ENCODE measurements at regions not wholly inside any gene's neighbourhood (a gene's known extent, or its start where the extent isn't known, plus 50 kb on each side); places are given as distances from the start of the nearest gene placed in this dataset.

- no peak overlapping the region for H3K4me2 ChIP-seq (replicated peaks; ENCODE audit: extremely low read depth, low read length, poor library complexity, severe bottlenecking)
- DNase-seq: no peak
- no peaks in the 10 kb centered on the region for H3K36me3 Mint-ChIP-seq
- TF ChIP-seq, protein P1, sequence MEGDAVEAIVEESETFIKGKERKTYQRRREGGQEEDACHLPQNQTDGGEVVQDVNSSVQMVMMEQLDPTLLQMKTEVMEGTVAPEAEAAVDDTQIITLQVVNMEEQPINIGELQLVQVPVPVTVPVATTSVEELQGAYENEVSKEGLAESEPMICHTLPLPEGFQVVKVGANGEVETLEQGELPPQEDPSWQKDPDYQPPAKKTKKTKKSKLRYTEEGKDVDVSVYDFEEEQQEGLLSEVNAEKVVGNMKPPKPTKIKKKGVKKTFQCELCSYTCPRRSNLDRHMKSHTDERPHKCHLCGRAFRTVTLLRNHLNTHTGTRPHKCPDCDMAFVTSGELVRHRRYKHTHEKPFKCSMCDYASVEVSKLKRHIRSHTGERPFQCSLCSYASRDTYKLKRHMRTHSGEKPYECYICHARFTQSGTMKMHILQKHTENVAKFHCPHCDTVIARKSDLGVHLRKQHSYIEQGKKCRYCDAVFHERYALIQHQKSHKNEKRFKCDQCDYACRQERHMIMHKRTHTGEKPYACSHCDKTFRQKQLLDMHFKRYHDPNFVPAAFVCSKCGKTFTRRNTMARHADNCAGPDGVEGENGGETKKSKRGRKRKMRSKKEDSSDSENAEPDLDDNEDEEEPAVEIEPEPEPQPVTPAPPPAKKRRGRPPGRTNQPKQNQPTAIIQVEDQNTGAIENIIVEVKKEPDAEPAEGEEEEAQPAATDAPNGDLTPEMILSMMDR (IDR thresholded peaks at IDR 0.05): no peak
- no peaks in the 10 kb centered on the region for H3K27me3 ChIP-seq (ENCODE audit: control insufficient read depth in 2 of 2, insufficient read depth in 2 of 2, low read length in 2 of 2)
- H3K27ac ChIP-seq (ENCODE audit: low read depth in 1 of 2, low read length in 2 of 2): no peak overlapping the region
- no peaks in the 10 kb centered on the region for H3K79me2 ChIP-seq (ENCODE audit: insufficient read depth, low read length)
- H3K4me3 Mint-ChIP-seq: no peak overlapping the region
- H4K20me1 ChIP-seq (ENCODE audit: insufficient read depth, low read length): no peaks in the 10 kb centered on the region
- H2AFZ ChIP-seq (ENCODE audit: insufficient read depth, low read depth, low read length, poor library complexity, severe bottlenecking): no peak overlapping the region
- no peaks in the 10 kb centered on the region for H3K36me3 ChIP-seq (replicated peaks in 1 of 2; ENCODE audit: control insufficient read depth in 1 of 2, insufficient read depth in 2 of 2, low read length in 2 of 2)
- H3K4me1 Mint-ChIP-seq: no peaks in the 10 kb centered on the region
- H3K27me3 Mint-ChIP-seq (ENCODE audit: low read depth in 3 of 3): peaks cover 0 to 3% (median 0%) of the 10 kb centered on the region in 3 donors
- no peak overlapping the region for H3K27ac Mint-ChIP-seq
- intact Hi-C loops (cut with micrococcal nuclease): no loop called here
- peaks cover 15 to 42% (median 22%) of the 10 kb centered on the region in 7 donors for H3K9me3 Mint-ChIP-seq
- H3K9me3 ChIP-seq (replicated peaks in 1 of 2; ENCODE audit: control insufficient read depth in 1 of 2, insufficient read depth in 1 of 2, low read length in 2 of 2): peaks cover 36 to 44% of the 10 kb centered on the region in 2 donors
- H3K9ac ChIP-seq (ENCODE audit: insufficient read depth, low read length, poor library complexity, severe bottlenecking): no peak overlapping the region
- no peak overlapping the region for H3K4me3 ChIP-seq (replicated peaks in 1 of 3; ENCODE audit: low read depth in 2 of 3, low read length in 3 of 3)
- WGBS (ENCODE audit: insufficient coverage): 66% methylated on average over 2 of the region's 2 CpGs
- H3K4me1 ChIP-seq (ENCODE audit: control insufficient read depth in 1 of 2, insufficient read depth in 2 of 2, low read length in 2 of 2): no peaks in the 10 kb centered on the region
These were observed 147.2 kb downstream of the ETAA1 start for GRCh38 chr2:67544286-67544685.

GRCh38 chr2:67548317-67549201 lies 151.4 kb downstream of the ETAA1 start:
- WGBS (ENCODE audit: insufficient coverage): 90% methylated on average over 4 of the region's 5 CpGs
- intact Hi-C loops (cut with micrococcal nuclease): no loop called here
- no peaks in the 10 kb centered on the region for H3K36me3 Mint-ChIP-seq

More at GRCh38 chr2:67548317-67549201, 151.4 kb downstream of the ETAA1 start:
- Histone ChIP-seq H2AFZ (ENCODE audit: insufficient read depth, low read depth, low read length, poor library complexity, severe bottlenecking) (no peak overlapping the region), H3K79me2 (ENCODE audit: insufficient read depth, low read length) (no peaks in the 10 kb centered on the region), H3K27me3 (ENCODE audit: control insufficient read depth in 2 of 2, insufficient read depth in 2 of 2, low read length in 2 of 2) (no peaks in the 10 kb centered on the region), H3K4me1 (ENCODE audit: control insufficient read depth in 1 of 2, insufficient read depth in 2 of 2, low read length in 2 of 2) (no peaks in the 10 kb centered on the region), H3K9me3 (replicated peaks in 1 of 2; ENCODE audit: control insufficient read depth in 1 of 2, insufficient read depth in 1 of 2, low read length in 2 of 2) (peaks cover 21 to 27% of the 10 kb centered on the region in 2 donors), H3K27ac (ENCODE audit: low read depth in 1 of 2, low read length in 2 of 2) (no peak overlapping the region), H3K9ac (ENCODE audit: insufficient read depth, low read length, poor library complexity, severe bottlenecking) (no peak overlapping the region), H3K4me3 (replicated peaks in 1 of 3; ENCODE audit: low read depth in 2 of 3, low read length in 3 of 3) (no peak overlapping the region), H3K4me2 (replicated peaks; ENCODE audit: extremely low read depth, low read length, poor library complexity, severe bottlenecking) (no peak overlapping the region), H4K20me1 (ENCODE audit: insufficient read depth, low read length) (no peaks in the 10 kb centered on the region), H3K36me3 (replicated peaks in 1 of 2; ENCODE audit: control insufficient read depth in 1 of 2, insufficient read depth in 2 of 2, low read length in 2 of 2) (no peaks in the 10 kb centered on the region)
- no peaks in the 10 kb centered on the region for H3K4me1 Mint-ChIP-seq
- H3K9me3 Mint-ChIP-seq: peaks cover 6 to 24% (median 15%) of the 10 kb centered on the region in 7 donors
- no peak overlapping the region for H3K27ac Mint-ChIP-seq
- peaks cover 0 to 5% (median 2%) of the 10 kb centered on the region in 3 donors for H3K27me3 Mint-ChIP-seq (ENCODE audit: low read depth in 3 of 3)
- TF ChIP-seq, protein P1 (IDR thresholded peaks at IDR 0.05): no peak
- H3K4me3 Mint-ChIP-seq: no peak overlapping the region
- DNase-seq: no peak
